ENCODE measurements at regions not wholly inside any gene's neighbourhood (a gene's known extent, or its start where the extent isn't known, plus 50 kb on each side); places are given as distances from the start of the nearest gene placed in this dataset.
"Not testable (repeated sequence)": the region's sequence is repeated elsewhere in the genome, so short reads cannot be mapped to it uniquely, and the experiment has no call there.

DNA sequence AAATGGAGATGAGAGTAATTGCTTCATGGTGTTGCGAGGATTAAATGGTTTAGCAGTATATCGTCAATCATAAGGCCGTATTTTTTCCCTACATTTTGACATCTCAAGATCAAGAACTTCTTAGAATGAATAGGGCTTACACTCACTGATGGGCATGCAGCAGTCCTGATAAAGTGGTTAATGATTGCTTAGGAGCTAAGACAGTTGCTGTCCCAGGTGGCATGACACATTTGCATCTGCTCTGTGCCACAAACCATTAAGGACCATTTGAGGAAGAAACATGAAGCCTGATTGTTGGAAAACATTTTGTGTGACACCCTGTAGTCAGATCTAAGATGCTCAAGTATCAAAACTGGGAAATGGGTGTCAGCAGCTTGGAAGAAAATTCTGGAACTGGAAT lies 81.0 kb upstream of the SGIP1 start:
- in situ Hi-C loops (cut with HindIII; ENCODE audit: low sequenced_read_pairs): no loop called here

DNA sequence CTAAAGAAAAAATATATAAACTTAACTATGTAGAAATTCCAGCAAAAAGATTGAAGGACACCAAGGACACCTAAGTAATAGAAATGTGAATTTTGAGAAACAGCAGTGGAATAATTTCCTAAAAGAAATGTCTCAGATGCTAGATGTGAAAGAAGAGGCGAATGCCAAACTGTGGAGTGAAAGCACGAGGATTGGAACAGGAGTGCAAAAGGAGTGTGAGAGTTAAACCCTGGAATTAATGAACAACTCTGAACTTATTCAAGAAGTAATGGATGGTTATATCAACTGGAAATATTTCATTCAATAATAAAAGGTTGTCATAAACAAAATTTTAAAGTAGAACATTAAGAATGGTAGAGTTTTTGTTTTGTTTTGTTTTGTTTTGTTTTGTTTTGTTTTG lies 78.5 kb upstream of the SGIP1 start:
- in situ Hi-C loops (cut with HindIII; ENCODE audit: low sequenced_read_pairs): no loop called here

DNA sequence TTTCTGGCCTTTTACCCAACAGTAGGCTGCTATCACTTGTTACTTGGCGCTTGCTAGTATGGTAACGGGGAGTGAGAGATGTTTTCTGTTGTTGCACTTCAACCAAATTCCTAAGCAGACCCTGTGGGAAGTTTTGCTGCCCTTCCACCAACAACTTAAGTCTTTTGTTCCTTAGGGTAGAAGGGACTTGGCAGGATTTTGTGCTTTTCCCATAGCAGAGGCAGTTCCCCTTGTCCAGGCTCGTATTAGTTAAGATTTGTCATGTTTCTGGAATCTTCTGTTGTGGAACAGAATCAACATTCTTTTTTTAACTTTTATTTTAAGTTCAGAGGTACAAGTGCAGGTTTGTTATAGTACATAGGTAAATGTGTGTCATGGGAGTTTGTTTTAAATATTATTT lies 73.2 kb upstream of the SGIP1 start:
- in situ Hi-C loops (cut with HindIII; ENCODE audit: low sequenced_read_pairs): no loop called here

DNA sequence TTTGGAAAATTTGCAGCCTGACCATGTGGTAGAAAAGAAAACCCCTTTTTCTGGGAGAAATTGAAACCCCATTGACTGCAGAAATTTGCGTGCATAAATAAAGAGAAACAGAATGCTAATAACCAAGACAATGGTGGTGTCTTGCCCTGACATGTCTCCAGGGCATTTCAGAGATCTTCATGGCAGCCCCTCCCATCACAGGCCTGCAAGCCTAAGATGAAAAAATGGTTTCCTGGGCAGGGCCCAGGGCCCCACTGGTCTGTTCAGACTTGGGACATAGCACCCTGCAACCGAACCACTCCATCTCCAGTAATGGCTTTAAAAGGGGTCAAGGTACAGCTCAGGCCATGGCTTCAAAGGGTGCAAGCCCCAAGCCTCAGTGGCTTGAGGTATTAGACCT lies 71.6 kb upstream of the SGIP1 start:
- in situ Hi-C loops (cut with HindIII; ENCODE audit: low sequenced_read_pairs): no loop called here

DNA sequence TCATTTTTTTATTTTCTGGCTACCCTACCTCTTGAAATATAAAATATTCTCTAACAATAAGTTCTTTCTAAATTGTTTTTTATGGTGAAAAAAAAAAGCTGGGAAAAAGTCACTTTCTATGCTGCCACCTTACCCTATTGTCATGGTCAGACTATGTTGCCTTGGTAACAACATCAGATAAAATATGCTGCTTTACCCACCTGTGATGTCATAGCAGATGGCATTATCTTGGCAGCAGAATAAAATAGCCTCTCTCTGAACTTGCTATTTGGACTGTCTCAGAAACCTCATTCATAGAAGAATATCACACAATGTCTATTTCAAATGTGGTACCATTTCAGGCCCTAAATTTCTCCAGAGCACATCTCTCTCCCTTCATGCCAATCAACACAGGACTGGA lies 69.6 kb upstream of the SGIP1 start:
- in situ Hi-C loops (cut with HindIII; ENCODE audit: low sequenced_read_pairs): no loop called here

DNA sequence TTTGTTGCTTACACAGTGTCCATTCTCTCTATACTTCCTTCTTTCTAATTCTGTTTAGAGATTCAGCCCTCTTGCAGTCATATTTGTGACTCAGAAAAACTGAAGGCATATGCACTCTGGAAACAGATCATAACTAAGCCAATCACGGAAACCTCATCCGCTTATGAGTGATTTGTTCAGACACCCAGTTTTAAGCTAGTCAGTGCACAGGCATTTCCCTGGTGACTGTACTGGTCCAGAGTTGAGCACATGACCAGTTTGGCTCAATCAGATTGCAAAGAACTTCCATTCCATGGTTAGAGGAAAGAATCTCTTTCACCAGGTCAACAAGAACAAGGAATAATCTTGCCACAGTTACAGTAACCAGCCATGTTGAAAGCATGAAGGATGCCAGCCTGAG lies 69.2 kb upstream of the SGIP1 start:
- in situ Hi-C loops (cut with HindIII; ENCODE audit: low sequenced_read_pairs): no loop called here

DNA sequence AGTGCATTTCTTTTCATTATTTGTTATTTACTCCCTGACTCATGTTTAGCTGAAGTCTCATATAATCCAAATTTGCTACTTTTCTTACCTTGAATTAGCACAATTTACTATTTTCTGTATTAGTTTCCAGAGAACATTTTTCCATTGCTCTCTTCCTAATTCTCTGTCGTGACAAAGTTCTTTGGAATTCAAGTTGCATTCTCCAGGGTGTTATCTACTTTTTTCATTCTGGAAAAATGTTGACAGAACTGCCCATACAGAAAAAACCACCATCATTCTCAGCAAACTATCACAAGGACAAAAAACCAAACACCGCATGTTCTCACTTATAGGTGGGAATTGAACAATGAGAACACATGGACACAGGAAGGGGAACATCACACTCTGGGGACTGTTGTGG lies 67.3 kb upstream of the SGIP1 start:
- in situ Hi-C loops (cut with HindIII; ENCODE audit: low sequenced_read_pairs): not testable (repeated sequence)

DNA sequence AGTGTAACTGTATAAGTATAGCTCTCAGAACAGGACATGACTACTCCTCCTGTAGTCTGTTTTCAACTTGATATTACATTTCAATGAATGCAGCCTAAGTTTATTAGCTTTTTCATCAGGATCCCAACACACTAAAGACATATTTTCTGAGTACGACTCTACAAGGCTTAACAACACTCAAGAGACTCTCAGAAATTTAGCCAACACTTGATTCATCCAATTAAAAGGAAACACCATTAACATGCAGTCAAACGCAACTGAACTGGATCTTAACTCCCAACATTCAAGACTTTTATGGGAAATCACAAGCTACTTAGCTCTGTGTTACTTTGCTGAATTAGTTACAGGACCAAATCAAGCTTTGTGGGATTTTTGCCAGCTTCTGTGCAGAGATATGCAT lies 65.2 kb upstream of the SGIP1 start:
- in situ Hi-C loops (cut with HindIII; ENCODE audit: low sequenced_read_pairs): no loop called here

DNA sequence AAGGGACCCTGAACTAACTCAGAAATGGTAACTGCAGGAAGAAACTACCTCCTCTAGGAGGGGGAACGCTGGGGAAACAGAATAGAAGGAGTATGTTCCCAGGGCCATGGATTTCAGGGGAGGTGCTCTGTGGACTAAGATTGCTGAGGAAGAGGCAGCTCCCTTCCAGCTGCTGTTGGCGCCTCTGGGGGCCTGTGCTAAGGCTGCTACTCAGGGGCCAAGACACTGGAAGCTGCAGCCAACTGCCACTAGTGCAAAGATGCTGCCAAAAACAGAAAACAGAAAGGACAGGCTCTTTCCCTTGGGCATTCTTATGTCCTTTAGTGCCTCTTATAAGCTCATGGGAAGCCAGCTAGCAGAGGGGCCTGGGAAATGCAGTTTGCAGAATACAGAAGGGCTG lies 58.0 kb upstream of the SGIP1 start:
- in situ Hi-C loops (cut with HindIII; ENCODE audit: low sequenced_read_pairs): no loop called here

DNA sequence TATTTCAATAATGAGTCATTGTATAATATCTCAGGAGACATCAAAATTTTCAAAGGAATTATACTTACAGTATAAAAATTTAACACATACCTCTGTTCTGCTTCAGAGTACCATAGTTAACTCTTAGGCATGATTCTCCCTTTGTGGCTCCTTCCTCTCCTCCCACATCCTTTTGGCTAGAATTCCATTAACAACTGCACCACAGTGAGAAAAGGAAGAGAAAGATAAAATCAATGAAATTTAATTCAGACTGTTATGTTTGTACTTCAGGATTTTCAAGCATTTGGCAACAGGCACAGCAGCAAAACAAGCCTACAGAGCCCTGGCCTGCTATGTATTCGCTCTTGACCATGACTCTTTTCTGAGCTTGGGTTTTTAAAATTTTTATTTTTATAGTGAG lies 57.2 kb upstream of the SGIP1 start:
- in situ Hi-C loops (cut with HindIII; ENCODE audit: low sequenced_read_pairs): no loop called here

DNA sequence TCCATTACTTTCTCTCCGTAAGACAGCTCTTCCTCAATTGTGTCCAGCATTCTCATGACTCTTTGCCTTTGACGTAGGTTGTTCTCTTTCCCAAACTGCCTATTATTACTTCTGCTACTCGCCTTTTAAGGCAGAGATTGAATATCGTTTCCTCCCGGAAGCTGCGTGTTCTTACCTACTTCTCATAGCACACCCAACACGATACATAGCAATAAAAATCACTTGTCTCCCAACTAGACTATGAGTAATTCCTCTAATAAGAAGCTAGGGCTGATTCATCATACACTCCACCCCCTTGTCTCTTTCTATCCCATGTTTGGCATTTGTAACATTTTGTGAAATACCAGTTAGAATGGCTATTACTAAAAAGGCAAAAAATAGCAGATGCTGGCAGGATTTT lies 55.8 kb upstream of the SGIP1 start:
- in situ Hi-C loops (cut with HindIII; ENCODE audit: low sequenced_read_pairs): no loop called here

DNA sequence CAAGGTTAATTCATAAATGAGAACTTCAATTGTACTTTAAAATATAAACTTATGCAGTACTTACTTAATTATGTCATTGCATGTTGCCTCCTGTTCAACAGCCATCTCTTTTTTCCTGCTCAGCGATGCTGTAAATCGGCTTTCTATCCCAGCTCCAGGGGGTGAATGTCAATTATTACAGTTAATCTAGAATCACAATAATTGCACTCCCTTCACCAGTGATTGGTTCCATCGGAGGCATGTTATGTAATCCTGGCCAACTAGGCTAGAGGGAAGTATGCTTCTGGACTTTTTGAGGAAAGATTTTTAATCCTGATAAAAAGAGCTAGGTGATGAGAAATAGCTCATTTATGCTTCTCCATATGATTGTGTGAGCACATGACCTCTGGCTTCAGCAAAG lies 53.8 kb upstream of the SGIP1 start:
- in situ Hi-C loops (cut with HindIII; ENCODE audit: low sequenced_read_pairs): no loop called here

DNA sequence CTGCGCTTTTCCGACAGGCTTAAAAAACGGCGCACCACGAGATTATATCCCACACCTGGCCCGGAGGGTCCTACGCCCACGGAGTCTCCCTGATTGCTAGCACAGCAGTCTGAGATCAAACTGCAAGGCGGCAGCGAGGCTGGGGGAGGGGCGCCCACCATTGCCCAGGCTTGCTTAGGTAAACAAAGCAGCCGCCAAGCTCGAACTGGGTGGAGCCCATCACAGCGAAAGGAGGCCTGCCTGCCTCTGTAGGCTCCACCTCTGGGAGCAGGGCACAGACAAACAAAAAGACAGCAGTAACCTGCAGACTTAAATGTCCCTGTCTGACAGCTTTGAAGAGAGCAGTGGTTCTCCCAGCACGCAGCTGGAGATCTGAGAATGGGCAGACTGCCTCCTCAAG lies 52.7 kb upstream of the SGIP1 start:
- in situ Hi-C loops (cut with HindIII; ENCODE audit: low sequenced_read_pairs): not testable (repeated sequence)

Data from DLD1 (cell line).